ENCODE measurements at regions not wholly inside any gene's neighbourhood (a gene's known extent, or its start where the extent isn't known, plus 50 kb on each side); places are given as distances from the start of the nearest gene placed in this dataset.

GRCh38 chr12:77600468-77600843 is 230.2 kb upstream of the NAV3 start:
- intact Hi-C loops (cut with micrococcal nuclease) (loop anchor here (5.0 kb wide), 1 partner anchor 232 kb away; the partner anchor contains the start of gene NAV3), in situ Hi-C loops (cut with MboI; ENCODE audit: low sequenced_read_pairs) (no loop called here), dilution Hi-C loops (cut with HindIII; ENCODE audit: low sequenced_read_pairs, unreplicated experiment) (no loop called here)
- no peak overlapping the region for H3K14ac ChIP-seq (replicated peaks; ENCODE audit: low read depth, low read length)
- POLR2A ChIA-PET (ENCODE audit: unreplicated experiment), result no interaction called here
- H3K27me3 ChIP-seq (ENCODE audit: control insufficient read depth, insufficient read depth, low read length), result no peaks in the 10 kb centered on the region
- no peaks in the 10 kb centered on the region for H3K79me1 ChIP-seq (ENCODE audit: low read depth in 1 of 2, low read length in 2 of 2)
- no peak overlapping the region for H3K4me2 ChIP-seq (ENCODE audit: low read depth, low read length)
- H4K91ac ChIP-seq (ENCODE audit: insufficient read depth, low read depth, low read length), result no peak overlapping the region
- H2AK9ac ChIP-seq (replicated peaks; ENCODE audit: low read depth, low read length, poor library complexity), result no peak overlapping the region
- CTCF ChIA-PET, result no interaction called here
- no peak overlapping the region for H3K56ac ChIP-seq (ENCODE audit: extremely low read depth, insufficient read depth, low read length)
- no peak overlapping the region for H2BK120ac ChIP-seq (ENCODE audit: low read depth, low read length)
- no peaks in the 10 kb centered on the region for H3K9me1 ChIP-seq (ENCODE audit: insufficient read depth, low read length)
- no peak overlapping the region for H3K27ac ChIP-seq (ENCODE audit: insufficient read depth, low read length)
- no TSS peak for BruUV-seq (replicated peaks)
- no peak overlapping the region for H3K18ac ChIP-seq (ENCODE audit: low read depth, low read length)
- H3K4ac ChIP-seq (ENCODE audit: low read depth, low read length), result no peak overlapping the region
- no peaks in the 10 kb centered on the region for H3K36me3 ChIP-seq (ENCODE audit: control insufficient read depth, insufficient read depth, low read length)
- no peak overlapping the region for H2BK5ac ChIP-seq (ENCODE audit: low read depth, low read length, poor library complexity, severe bottlenecking)
- no peak overlapping the region for H2AK5ac ChIP-seq (ENCODE audit: low read depth, low read length)
- H4K20me1 ChIP-seq (ENCODE audit: insufficient read depth, low read length), result no peaks in the 10 kb centered on the region
- H3K4me3 ChIP-seq (ENCODE audit: insufficient read depth, low read depth, low read length), result no peak overlapping the region
- no peak overlapping the region for H4K8ac ChIP-seq (ENCODE audit: low read depth in 2 of 2, low read length in 2 of 2)
- TF ChIP-seq RFX5 (IDR thresholded peaks at IDR 0.05; ENCODE audit: low read depth, low read length) (no peak), SMC3 (IDR thresholded peaks at IDR 0.05; ENCODE audit: low read depth, low read length) (no peak), BHLHE40 (IDR thresholded peaks at IDR 0.05; ENCODE audit: low read depth, low read length) (no peak), RCOR1 (IDR thresholded peaks at IDR 0.05; ENCODE audit: insufficient replicate concordance, low read length) (no peak), FOS (IDR thresholded peaks at IDR 0.05; ENCODE audit: low read depth, low read length) (no peak), CTCF (conservative IDR thresholded peaks at IDR 0.05; ENCODE audit: low read depth, low read length) (no peak), RAD21 (IDR thresholded peaks at IDR 0.05; ENCODE audit: low read length) (no peak), MAZ (IDR thresholded peaks at IDR 0.05; ENCODE audit: borderline replicate concordance, low read depth, low read length) (no peak)
- no peak for DNase-seq
- no peaks in the 10 kb centered on the region for H3K9me3 ChIP-seq (ENCODE audit: control insufficient read depth, insufficient read depth, low read length)
- H3K4me1 ChIP-seq (ENCODE audit: control insufficient read depth, insufficient read depth, low read length), result no peaks in the 10 kb centered on the region
- no peak overlapping the region for H4K5ac ChIP-seq (ENCODE audit: low read depth, low read length)
- H2BK15ac ChIP-seq (ENCODE audit: low read depth, low read length), result no peak overlapping the region
- no peak overlapping the region for H3K23ac ChIP-seq (ENCODE audit: low read depth, low read length)
- no peak overlapping the region for H2AFZ ChIP-seq (replicated peaks; ENCODE audit: low read length, poor library complexity)
- ATAC-seq (ENCODE audit: low read depth), result no peak
- 50% methylated on average over 1 of the region's 1 CpG; no CpG with 5 or more reads in 1 of the 2 experiments for WGBS, 2 experiments (ENCODE audit: extremely low coverage in 2 of 2, insufficient read length in 1 of 2)
- no peak overlapping the region for H2BK20ac ChIP-seq (ENCODE audit: low read depth, low read length)
- H3K9ac ChIP-seq (ENCODE audit: low read depth, low read length), result no peak overlapping the region

Measured in IMR-90 (cell line).